ENCODE measurements at regions not wholly inside any gene's neighbourhood (a gene's known extent, or its start where the extent isn't known, plus 50 kb on each side); places are given as distances from the start of the nearest gene placed in this dataset.

DNA sequence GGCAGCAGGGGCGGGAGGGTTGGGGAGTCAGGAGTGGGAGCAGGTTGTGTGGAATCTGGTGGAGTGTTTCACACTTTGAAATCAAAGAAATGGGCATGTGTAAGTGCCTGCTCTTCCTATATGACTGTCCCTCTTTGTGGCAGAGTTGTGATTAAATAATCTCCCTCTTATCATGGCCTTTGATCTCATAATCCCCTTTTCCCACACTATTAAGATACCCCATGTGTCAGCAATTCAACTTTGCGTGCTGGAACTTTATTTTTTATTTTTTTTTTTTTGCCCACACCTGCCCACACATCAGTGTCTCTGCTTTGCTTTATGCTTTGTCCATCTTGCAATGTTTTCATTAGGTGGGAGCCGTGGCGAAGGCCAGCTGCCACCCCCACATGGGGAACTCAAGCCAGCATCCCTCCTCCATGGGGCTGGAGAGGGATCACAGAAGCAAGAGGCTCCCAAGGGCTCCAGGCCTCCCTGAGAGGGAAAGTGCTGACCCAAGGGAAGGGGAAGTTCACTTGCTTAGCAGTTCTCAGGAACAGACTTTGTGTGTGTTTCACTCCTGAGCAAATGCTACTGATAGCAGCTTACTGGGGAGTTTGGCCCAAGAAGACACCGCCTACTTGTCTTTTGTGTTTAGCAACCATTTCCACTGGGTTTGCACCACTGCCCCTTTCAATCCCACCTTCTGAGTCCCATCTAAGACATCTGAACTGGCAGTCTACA, 243.4 kb downstream of the BCL11A start:
- no peak for TF ChIP-seq CTCF (IDR thresholded peaks at IDR 0.05)
- Mint-ChIP-seq H3K4me3 (no peak overlapping the region), H3K27me3 (ENCODE audit: insufficient read depth) (peaks cover 4% of the 10 kb centered on the region; the same call in 1 of the 2 replicates), H3K36me3 (ENCODE audit: low read depth) (no peaks in the 10 kb centered on the region), H3K27ac (no peak overlapping the region), H3K9me3 (peaks cover 6% of the 10 kb centered on the region), H3K4me1 (ENCODE audit: low read depth) (no peaks in the 10 kb centered on the region)
- no peak for DNase-seq

- H3K4me3 Mint-ChIP-seq: no peak overlapping the region
- TF ChIP-seq CTCF (IDR thresholded peaks at IDR 0.05): no peak
- no peak overlapping the region for H3K27ac Mint-ChIP-seq
- H3K4me1 Mint-ChIP-seq (ENCODE audit: low read depth): no peaks in the 10 kb centered on the region
- peaks cover 4% of the 10 kb centered on the region; the same call in 1 of the 2 replicates for H3K27me3 Mint-ChIP-seq (ENCODE audit: insufficient read depth)
- H3K9me3 Mint-ChIP-seq: peaks cover 6% of the 10 kb centered on the region
- no peak for DNase-seq
- no peaks in the 10 kb centered on the region for H3K36me3 Mint-ChIP-seq (ENCODE audit: low read depth)
Measured at GRCh38 chr2:60309336-60309735, 244.1 kb downstream of the BCL11A start.

GRCh38 chr2:60306267-60306861, 247.1 kb downstream of the BCL11A start:
- H3K27ac Mint-ChIP-seq: no peak overlapping the region
- no peak for DNase-seq
- no peak overlapping the region for H3K4me3 Mint-ChIP-seq
- H3K36me3 Mint-ChIP-seq (ENCODE audit: low read depth): no peaks in the 10 kb centered on the region
- TF ChIP-seq CTCF (IDR thresholded peaks at IDR 0.05): no peak
- peaks cover 4% of the 10 kb centered on the region; the same call in 1 of the 2 replicates for H3K27me3 Mint-ChIP-seq (ENCODE audit: insufficient read depth)
- no peaks in the 10 kb centered on the region for H3K4me1 Mint-ChIP-seq (ENCODE audit: low read depth)
- no peaks in the 10 kb centered on the region; the same call in 1 of the 2 replicates for H3K9me3 Mint-ChIP-seq

- Mint-ChIP-seq H3K4me1 (ENCODE audit: low read depth) (no peaks in the 10 kb centered on the region), H3K36me3 (ENCODE audit: low read depth) (no peaks in the 10 kb centered on the region), H3K27ac (no peak overlapping the region), H3K27me3 (ENCODE audit: insufficient read depth) (peaks cover 4% of the 10 kb centered on the region; the same call in 1 of the 2 replicates), H3K4me3 (no peak overlapping the region), H3K9me3 (no peaks in the 10 kb centered on the region; the same call in 1 of the 2 replicates)
- DNase-seq: no peak
- TF ChIP-seq CTCF (IDR thresholded peaks at IDR 0.05): no peak
Measured at GRCh38 chr2:60303680-60304079, 249.8 kb downstream of the BCL11A start.

DNA sequence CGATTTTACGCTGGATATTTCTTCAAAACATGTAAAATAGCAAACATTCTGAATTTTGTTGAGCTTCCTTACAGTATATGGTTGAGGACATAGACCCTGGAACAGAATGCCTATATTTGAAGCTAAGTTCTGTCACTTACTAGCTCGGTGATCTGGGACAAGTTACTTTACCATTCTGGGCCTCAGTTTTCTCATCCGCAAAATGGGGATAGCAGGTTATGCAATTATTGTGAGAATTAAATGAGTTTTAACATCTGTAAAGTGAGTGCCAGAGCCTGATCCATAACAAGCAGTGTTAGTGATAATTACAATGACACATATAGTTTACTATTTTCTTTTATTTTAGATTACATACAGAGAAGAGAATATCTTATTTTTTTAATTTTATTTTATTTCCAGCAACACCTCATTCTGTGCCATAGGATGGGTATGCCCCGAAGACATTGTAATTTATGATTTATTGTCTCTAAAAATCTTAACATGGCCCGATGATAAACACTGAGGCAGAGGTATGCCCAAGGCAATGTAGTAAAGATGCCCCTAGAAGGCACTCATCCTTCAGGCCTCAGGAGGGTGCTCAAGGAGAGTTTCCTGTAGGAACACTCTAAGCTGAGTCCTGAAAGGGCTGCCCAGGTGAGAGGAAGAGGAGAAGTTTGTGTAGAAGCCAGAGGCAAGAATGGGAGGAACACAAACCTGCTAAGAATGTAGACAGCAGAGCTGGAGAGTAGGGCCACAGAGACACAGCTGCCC, 250.9 kb downstream of the BCL11A start:
- H3K4me3 Mint-ChIP-seq: no peak overlapping the region
- no peaks in the 10 kb centered on the region for H3K4me1 Mint-ChIP-seq (ENCODE audit: low read depth)
- H3K9me3 Mint-ChIP-seq: peaks cover 6% of the 10 kb centered on the region; the same call in 1 of the 2 replicates
- no peaks in the 10 kb centered on the region for H3K36me3 Mint-ChIP-seq (ENCODE audit: low read depth)
- H3K27ac Mint-ChIP-seq: no peak overlapping the region
- H3K27me3 Mint-ChIP-seq (ENCODE audit: insufficient read depth): peaks cover 5% of the 10 kb centered on the region
- no peak for TF ChIP-seq CTCF (IDR thresholded peaks at IDR 0.05)
- DNase-seq: no peak

Measured in HFFc6 (cell line).